Ovary (tissue), 7 donors: ENCODE measurements at regions not wholly inside any gene's neighbourhood (a gene's known extent, or its start where the extent isn't known, plus 50 kb on each side); places are given as distances from the start of the nearest gene placed in this dataset.

Experiments
- DNase-seq, 5 donors: peaks; one replicate each; pipeline ENCODE4 v3.0.0-alpha.2; 2019 to 2020
- H3K27ac ChIP-seq, 2 donors: fragments of 200-600 bp; one replicate each; pipeline versions ENCODE4 v1.5.1 to v1.8.0; 2019 to 2022
- H3K27me3 ChIP-seq: fragments of 200-600 bp; one replicate; pipeline ENCODE4 v1.8.0; 2022
- H3K36me3 ChIP-seq: fragments of 200-600 bp; sonication (generic); one replicate; pipeline ENCODE4 v1.5.1; 2019
- H3K4me1 ChIP-seq: one replicate; pipeline ENCODE4 v1.8.1; 2013; ENCODE audit warnings: mild to moderate bottlenecking, moderate library complexity; ENCODE audit not compliant: insufficient read depth
- H3K4me3 ChIP-seq: fragments of 200-600 bp; sonication (generic); one replicate; pipeline ENCODE4 v1.5.1; 2017
- H3K9me3 ChIP-seq, 2 donors: fragments of 200-600 bp in 1 of 2; sonication (generic) in 1 of 2; one replicate each; pipeline versions ENCODE4 v1.5.1 to v1.8.1; 2013 to 2019; ENCODE audit warnings: mild to moderate bottlenecking in 1 of 2, moderate library complexity in 1 of 2
- CTCF ChIP-seq, 3 donors: fragments of 450-650 bp in 2 of 3; fragments of 200-600 bp in 1 of 3; IDR thresholded peaks; one replicate each; pipeline versions ENCODE4 v1.5.1 to v1.8.0; 2016 to 2022; ENCODE audit warnings: antibody characterized with exemption in 3 of 3, mild to moderate bottlenecking in 1 of 3
- EP300 ChIP-seq: sonication (generic); formaldehyde crosslinking; IDR thresholded peaks from one replicate; pipeline ENCODE4 v1.6.1; 2017; ENCODE audit warnings: antibody characterized with exemption
- POLR2A ChIP-seq: fragments of 450-650 bp; IDR thresholded peaks from one replicate; pipeline ENCODE4 v1.6.1; 2017; ENCODE audit warnings: antibody characterized with exemption, mild to moderate bottlenecking, moderate library complexity
- WGBS, 3 donors: extraction: QIAGEN DNeasy Blood & Tissue Kit in 1 of 3; methylation state at CpG; one replicate each; pipeline versions ENCODE4 v1.1.5 to v1.1.7; 2013 to 2017; 5-methylcytosine and 5-hydroxymethylcytosine counted together
- intact Hi-C, 4 donors: fragments of 100-400 bp; cut with DNase I; formaldehyde crosslinking; loops; one replicate each; pipeline versions ENCODE4 v1.11.0 to v1.15.1; 2022 to 2023
- donor health status: DM: no; HTN: no; CAD: no; lungs with moderate emphysema.
- donor health status: DM: no; HTN: no; CAD: no.
- donor health status: Bipolar disorder and iron deficiency.
- donor health status: DM: no; HTN: no; CAD: no.
- donor health status: DM: yes; HTN: yes; CAD: no.

GRCh38 chr13:83286737-83287136, 595.5 kb downstream of the SLITRK1 start:
- intact Hi-C loops = no loop called here
- TF ChIP-seq CTCF (IDR thresholded peaks at IDR 0.05) = no peak
- TF ChIP-seq POLR2A = no peak
- TF ChIP-seq EP300 = no peak

GRCh38 chr13:83281654-83282053, 600.6 kb downstream of the SLITRK1 start:
- no peak for DNase-seq
- Histone ChIP-seq H3K27ac (no peak overlapping the region), H3K9me3 (no peaks in the 10 kb centered on the region), H3K27me3 (no peaks in the 10 kb centered on the region), H3K4me1 (no peaks in the 10 kb centered on the region), H3K36me3 (no peaks in the 10 kb centered on the region), H3K4me3 (no peak overlapping the region)
- WGBS, 3 donors = 5 to 11% (median 8%) methylated on average over 1 of the region's 1 CpG
- TF ChIP-seq CTCF (IDR thresholded peaks at IDR 0.05) (no peak), POLR2A (no peak), EP300 (no peak)
- intact Hi-C loops = no loop called here

More at GRCh38 chr13:83286737-83287136, 595.5 kb downstream of the SLITRK1 start:
- no peaks in the 10 kb centered on the region for H3K4me1 ChIP-seq
- H3K27me3 ChIP-seq = no peaks in the 10 kb centered on the region
- no peak for DNase-seq
- no peak overlapping the region for H3K4me3 ChIP-seq
- H3K36me3 ChIP-seq = no peaks in the 10 kb centered on the region
- H3K9me3 ChIP-seq = no peaks in the 10 kb centered on the region
- no peak overlapping the region for H3K27ac ChIP-seq

GRCh38 chr13:83274679-83275078, 607.6 kb downstream of the SLITRK1 start:
- intact Hi-C loops = no loop called here
- H3K4me1 ChIP-seq = no peaks in the 10 kb centered on the region
- H3K27me3 ChIP-seq = no peaks in the 10 kb centered on the region
- H3K27ac ChIP-seq = no peak overlapping the region
- H3K9me3 ChIP-seq = no peaks in the 10 kb centered on the region
- no peaks in the 10 kb centered on the region for H3K36me3 ChIP-seq
- no peak for TF ChIP-seq CTCF (IDR thresholded peaks at IDR 0.05)
- TF ChIP-seq POLR2A = no peak
- TF ChIP-seq EP300 = no peak
- no peak for DNase-seq
- no peak overlapping the region for H3K4me3 ChIP-seq

GRCh38 chr13:83272652-83273240, 609.5 kb downstream of the SLITRK1 start:
- Histone ChIP-seq H3K36me3 (no peaks in the 10 kb centered on the region), H3K4me3 (no peak overlapping the region), H3K9me3 (no peaks in the 10 kb centered on the region), H3K27ac (no peak overlapping the region), H3K4me1 (no peaks in the 10 kb centered on the region), H3K27me3 (no peaks in the 10 kb centered on the region)
- 12 to 24% (median 19%) methylated on average over 1 of the region's 1 CpG for WGBS, 3 donors
- TF ChIP-seq EP300 (no peak), CTCF (IDR thresholded peaks at IDR 0.05) (no peak)
- intact Hi-C loops = no loop called here
- DNase-seq = no peak
